Umbilical cord (tissue), 1 donor: ENCODE measurements at regions not wholly inside any gene's neighbourhood (a gene's known extent, or its start where the extent isn't known, plus 50 kb on each side); places are given as distances from the start of the nearest gene placed in this dataset.
"Not testable (repeated sequence)": the region's sequence is repeated elsewhere in the genome, so short reads cannot be mapped to it uniquely, and the experiment has no call there.

Source experiments
- DNase-seq: peaks from one replicate; pipeline ENCODE4 v3.0.0-alpha.2; 2015; ENCODE audit warnings: low spot score

GRCh38 chr12:29962276-29963035, 178.7 kb upstream of the TMTC1 start:
- DNase-seq, result no peak

GRCh38 chr12:29961231-29961630, 177.5 kb upstream of the TMTC1 start:
- no peak for DNase-seq

- DNase-seq, result no peak
Observed at GRCh38 chr12:29960122-29960521, 176.4 kb upstream of the TMTC1 start.

- DNase-seq, result no peak
Observed at GRCh38 chr12:29957835-29958234, 174.1 kb upstream of the TMTC1 start.

GRCh38 chr12:29945904-29946303, 162.2 kb upstream of the TMTC1 start:
- DNase-seq, result no peak

GRCh38 chr12:29944269-29945000, 160.7 kb upstream of the TMTC1 start:
- no peak for DNase-seq

GRCh38 chr12:29943683-29944082, 159.9 kb upstream of the TMTC1 start:
- no peak for DNase-seq

GRCh38 chr12:29940811-29941210, 157.1 kb upstream of the TMTC1 start:
- DNase-seq, result no peak

- no peak for DNase-seq
Observed at GRCh38 chr12:29930503-29930902, 146.8 kb upstream of the TMTC1 start.

GRCh38 chr12:29929295-29929694, 145.6 kb upstream of the TMTC1 start:
- no peak for DNase-seq

GRCh38 chr12:29921307-29921706, 137.6 kb upstream of the TMTC1 start:
- DNase-seq, result no peak

GRCh38 chr12:29908157-29908556, 124.4 kb upstream of the TMTC1 start:
- DNase-seq, result no peak

GRCh38 chr12:29907461-29907860, 123.7 kb upstream of the TMTC1 start:
- no peak for DNase-seq

GRCh38 chr12:29902043-29902442, 118.3 kb upstream of the TMTC1 start:
- DNase-seq, result no peak

- DNase-seq, result no peak
Observed at GRCh38 chr12:29901585-29901984, 117.8 kb upstream of the TMTC1 start.

GRCh38 chr12:29899212-29899931, 115.6 kb upstream of the TMTC1 start:
- no peak for DNase-seq

GRCh38 chr12:29895966-29896365, 112.2 kb upstream of the TMTC1 start:
- no peak for DNase-seq

- DNase-seq, result no peak
Observed at GRCh38 chr12:29893002-29893401, 109.3 kb upstream of the TMTC1 start.

- no peak for DNase-seq
Observed at GRCh38 chr12:29891792-29892191, 108.0 kb upstream of the TMTC1 start.

GRCh38 chr12:29889737-29890136, 106.0 kb upstream of the TMTC1 start:
- no peak for DNase-seq

- no peak for DNase-seq
Observed at GRCh38 chr12:29888777-29889176, 105.0 kb upstream of the TMTC1 start.

- not testable (repeated sequence) for DNase-seq
Observed at GRCh38 chr12:29884957-29885356, 101.2 kb upstream of the TMTC1 start.
